Stimulated activated CD8-positive, alpha-beta memory T cell treated with anti-CD3 and anti-CD28 coated beads, Interleukin-15, amount 100 ng/mL, for 24 hours (primary cell): ENCODE measurements at regions not wholly inside any gene's neighbourhood (a gene's known extent, or its start where the extent isn't known, plus 50 kb on each side); places are given as distances from the start of the nearest gene placed in this dataset.
"Not testable (repeated sequence)": the region's sequence is repeated elsewhere in the genome, so short reads cannot be mapped to it uniquely, and the experiment has no call there.

ENCODE experiments used
- DNase-seq: peaks from one replicate; pipeline ENCODE4 v3.0.0-alpha.2; 2020; ENCODE audit warnings: low read depth

DNA sequence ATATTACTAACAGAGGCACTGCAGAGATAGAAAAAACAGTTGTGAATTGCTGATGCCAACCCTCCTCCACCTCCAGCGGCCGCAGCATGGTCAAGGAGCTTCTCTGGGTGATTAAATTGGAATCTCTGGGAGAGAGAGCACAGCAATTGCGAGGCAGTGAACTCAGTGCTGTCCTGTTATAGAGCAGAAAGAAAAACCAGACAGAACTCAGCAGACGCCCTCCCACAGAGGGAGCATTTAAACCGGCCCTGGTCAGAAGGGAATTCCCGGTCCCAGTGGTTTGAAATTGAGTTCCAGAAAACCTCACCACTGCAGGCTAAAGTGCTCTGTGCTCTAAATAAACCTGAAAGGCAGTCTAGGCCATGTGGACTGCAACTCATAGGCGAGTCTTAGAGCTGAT, 175.4 kb downstream of the SQOR start:
- DNase-seq: no peak

DNA sequence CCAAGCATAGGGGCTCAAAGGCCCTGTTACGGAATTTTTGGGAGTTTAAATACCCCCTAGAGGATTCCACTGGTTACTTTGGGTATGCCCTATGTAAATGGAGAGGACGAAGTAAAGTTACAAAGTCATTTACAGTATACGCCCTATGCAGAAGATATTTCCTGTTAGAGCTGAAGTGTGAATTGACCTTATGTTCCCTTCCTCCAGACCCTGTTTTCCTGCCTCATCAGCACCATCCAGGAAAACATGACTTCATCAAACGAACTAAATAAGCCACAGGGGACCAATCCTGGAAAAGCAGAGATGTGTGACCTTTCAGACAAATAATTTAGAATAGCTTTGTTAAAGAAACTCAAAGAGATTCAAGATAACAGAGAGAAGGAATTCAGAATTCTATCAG, 177.4 kb downstream of the SQOR start:
- DNase-seq: no peak

- DNase-seq: not testable (repeated sequence)
Observed at GRCh38 chr15:45817578-45817977, 182.7 kb downstream of the SQOR start.

DNA sequence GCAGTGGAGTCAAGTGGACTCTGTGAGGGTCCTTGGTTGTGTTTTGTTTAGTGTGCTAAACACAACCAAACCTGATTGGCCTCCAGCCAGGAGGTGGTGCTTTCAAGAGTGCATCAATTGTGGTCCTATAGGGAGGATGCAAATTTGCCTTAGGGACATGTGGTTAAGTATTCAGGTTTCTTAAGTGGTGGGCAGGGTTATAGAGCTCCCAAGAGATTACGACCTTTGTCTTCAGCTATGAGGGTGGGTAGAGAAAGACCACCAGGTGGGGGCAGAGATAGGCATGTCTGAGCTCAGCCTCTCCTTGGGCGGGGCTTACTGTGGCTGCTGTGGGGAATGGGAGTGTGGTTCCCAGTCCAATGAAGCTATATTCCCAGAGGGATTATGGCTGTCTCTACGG, 186.6 kb downstream of the SQOR start:
- no peak for DNase-seq

DNA sequence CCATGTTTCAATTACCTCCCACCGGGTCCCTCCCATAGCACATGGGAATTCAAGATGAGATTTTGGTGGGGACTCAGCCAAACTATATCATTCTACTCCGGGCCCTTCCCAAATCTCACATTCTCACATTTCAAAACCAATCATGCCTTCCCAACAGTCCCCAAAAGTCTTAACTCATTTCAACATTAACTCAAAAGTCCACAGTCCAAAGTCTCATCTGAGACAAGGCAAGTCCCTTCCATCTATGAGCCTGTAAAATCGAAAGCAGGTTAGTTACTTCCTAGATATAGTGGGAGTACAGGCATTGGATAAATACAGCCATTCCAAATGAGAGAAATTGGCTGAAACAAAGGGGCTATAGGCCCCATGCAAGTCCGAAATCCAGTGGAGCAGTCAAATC, 188.1 kb downstream of the SQOR start:
- DNase-seq: not testable (repeated sequence)

DNA sequence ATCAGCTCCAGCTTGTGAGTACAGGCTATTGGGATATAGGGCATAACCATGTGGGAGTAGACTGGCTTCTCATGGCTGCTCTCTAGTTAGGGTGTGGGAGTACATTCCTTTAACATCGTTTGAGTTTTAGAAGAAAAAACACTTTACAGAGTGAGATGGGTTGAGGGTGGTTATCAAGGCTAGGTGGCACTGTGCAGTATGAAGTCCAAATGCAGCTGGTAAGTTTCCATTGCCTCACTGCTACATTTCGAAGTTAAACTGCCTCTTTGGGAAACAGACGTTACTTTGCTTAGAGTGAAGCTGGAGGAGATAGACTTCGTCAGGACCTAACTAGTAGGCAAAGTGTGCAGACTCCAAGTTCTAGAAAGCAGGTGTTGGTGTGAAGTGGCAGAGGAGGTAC, 192.4 kb downstream of the SQOR start:
- no peak for DNase-seq

DNA sequence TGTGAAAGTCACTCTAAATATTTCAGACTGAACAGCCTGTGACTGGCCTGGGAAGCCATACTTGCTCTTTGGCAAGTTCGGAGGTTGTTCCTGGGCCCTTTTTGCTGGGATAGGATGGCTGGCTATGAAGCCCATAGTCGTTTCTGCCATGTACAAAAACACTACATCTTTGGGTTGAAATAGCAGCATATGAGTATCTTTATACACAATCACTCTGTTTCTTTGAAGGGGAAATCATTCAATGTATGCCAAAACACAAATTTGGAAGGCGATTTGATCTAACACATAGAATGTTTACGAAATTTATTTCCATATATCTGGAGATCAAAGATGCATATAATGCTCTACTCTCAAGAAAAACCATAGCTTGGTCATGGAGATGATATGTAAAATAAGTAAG, 192.9 kb downstream of the SQOR start:
- DNase-seq: no peak

GRCh38 chr15:45829336-45830153, 194.7 kb downstream of the SQOR start:
- no peak for DNase-seq

DNA sequence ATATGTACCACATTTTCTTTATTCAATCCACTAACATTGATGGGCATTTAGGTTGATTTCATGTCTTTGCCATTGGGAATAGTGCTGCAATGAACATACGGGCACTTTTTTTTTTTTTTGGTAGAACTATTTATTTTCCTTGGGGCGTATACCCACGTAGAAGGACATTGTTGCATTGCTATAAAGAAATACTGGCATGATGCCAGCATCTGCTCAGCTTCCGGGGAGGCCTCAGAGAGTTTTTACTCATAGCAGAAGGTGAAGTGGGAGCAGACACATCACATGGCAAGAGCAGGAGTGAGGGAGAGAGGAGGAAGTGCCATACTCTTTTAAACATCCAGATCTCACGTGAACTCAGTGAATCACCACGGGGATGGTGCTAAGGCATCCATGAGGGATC, 197.0 kb downstream of the SQOR start:
- no peak for DNase-seq

DNA sequence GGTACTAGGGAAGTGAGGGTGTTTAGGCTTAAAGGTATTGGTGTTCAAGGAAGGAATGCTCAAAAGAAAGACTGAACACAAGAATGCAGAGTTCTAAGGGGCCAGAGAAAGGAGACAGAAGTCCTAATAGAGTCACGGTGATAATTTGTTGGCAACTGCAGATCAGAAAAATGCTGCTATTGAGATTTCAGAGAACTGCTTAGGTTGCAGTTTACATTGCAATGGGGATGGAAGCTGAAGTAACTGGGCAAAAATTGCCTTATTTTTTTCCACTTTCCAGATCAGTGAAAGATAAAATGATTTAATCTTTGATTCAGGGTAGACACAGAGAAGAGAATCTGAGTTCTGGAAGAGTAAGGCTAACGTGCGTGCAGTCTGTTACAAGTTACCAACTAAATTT, 199.8 kb downstream of the SQOR start:
- DNase-seq: no peak

DNA sequence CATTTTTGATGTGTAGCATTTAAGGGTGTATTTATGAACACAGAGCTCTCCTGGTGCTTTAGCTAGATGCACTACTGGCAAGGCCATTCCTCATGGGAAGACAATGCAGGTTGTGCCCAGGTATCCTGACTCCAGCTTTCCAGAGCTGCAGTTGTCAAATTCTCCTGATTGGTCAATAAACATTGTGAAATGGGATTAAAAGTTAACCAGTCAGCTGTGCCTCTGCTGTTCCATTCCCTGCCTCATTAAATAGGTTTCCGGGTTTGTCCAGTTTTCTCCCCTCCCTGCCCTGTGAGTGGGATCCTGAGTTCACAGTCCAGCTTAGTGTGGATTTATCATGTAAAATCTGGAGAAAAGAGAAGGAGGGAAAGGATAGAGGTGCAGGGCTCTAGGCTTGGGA, 207.3 kb downstream of the SQOR start:
- no peak for DNase-seq

GRCh38 chr15:45847645-45848044, 212.8 kb downstream of the SQOR start:
- no peak for DNase-seq

DNA sequence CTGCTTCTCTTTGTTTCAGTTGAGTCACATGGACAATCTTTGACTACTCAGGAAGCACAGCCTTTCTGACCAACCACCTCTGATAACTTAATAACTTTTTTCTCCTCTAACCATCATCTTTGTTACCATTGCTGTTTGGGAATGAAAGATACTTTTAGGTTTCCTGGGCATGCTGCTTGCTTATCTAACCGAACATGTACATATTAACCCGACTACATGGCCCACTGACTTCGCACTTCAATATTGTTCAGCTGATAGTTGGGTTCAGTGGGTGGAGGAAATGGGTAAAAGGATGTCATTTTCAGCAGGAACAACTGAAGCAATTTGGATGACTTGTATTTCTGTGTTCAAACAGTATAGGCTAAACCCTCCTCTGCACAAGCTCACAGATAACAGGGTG, 214.3 kb downstream of the SQOR start:
- DNase-seq: no peak

DNA sequence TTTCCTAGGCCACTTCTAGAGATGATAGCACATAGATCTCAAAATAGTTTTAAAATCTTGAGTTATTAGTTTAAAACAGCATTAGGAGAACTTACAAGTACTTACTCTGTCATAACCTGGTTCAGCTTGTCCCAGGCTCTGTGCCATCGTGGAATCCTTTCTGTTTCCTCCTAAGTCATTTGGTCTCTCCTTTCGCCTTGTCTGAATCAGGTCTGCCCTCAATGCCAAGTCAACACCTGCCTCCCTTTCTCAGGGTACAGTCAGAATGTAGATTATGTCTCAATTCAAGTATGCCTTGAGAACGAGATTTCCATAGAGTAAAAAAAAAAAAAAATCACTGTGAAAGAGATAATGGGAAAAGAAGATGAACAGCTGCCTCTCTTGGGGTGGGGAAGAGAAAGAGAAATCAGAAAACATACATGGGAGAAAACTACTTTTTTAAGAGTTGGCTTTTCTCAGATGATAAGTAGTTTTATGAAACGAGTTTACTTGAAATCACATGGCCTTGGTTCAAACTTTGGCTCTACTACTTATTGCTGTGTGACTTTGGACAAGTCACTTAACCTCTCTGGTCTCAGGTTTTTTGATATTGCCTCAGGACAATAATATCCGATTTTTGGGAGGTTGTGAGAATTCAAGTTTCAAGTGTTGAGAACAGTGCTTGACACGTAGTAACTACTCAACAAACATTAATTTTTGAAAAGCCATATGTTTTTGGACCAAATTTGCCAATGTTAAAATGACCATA, 219.8 kb downstream of the SQOR start:
- no peak for DNase-seq

GRCh38 chr15:45855210-45855906, 220.5 kb downstream of the SQOR start:
- no peak for DNase-seq

GRCh38 chr15:45855907-45856579, 221.2 kb downstream of the SQOR start:
- no peak for DNase-seq

DNA sequence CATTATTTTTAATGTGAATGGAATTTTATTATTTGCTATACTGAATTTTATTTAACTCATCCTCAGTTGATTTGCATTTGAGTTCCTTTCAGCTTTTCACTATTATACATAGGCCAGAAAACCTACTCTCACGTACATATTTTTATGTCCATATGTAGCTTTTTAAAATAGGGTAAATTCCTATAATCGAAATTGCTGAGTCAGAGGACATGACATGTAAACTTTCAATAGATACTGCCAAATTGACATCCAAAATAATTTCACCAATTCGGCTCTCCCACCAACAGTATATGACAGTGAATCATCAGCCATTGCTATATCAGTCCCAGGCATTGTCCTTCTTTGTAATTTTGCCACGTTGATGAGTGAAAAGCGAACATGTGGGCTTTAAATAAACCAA, 222.5 kb downstream of the SQOR start:
- DNase-seq: no peak

GRCh38 chr15:45858491-45858890, 223.7 kb downstream of the SQOR start:
- no peak for DNase-seq

DNA sequence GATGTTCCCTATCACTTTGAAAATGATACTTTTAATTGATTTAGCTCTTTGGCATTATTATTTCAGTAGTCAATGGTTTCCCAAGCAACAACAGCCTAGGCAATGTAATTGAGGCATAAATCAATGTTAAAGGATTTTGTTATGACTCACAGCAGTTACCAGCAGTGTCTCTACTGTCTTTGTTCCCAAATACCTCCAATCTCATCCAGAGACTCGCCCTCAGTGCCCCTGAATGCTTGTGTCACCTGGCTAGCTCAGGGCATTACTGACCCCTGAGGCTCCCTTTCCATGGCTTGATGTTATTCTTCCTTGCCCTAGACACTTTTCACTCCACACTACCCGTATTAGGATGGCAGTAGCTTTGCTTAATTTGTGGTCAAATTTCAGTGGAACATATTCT, 227.2 kb downstream of the SQOR start:
- DNase-seq: no peak

GRCh38 chr15:45863881-45864580, 229.2 kb downstream of the SQOR start:
- no peak for DNase-seq

GRCh38 chr15:45866616-45867015, 231.8 kb downstream of the SQOR start:
- no peak for DNase-seq

DNA sequence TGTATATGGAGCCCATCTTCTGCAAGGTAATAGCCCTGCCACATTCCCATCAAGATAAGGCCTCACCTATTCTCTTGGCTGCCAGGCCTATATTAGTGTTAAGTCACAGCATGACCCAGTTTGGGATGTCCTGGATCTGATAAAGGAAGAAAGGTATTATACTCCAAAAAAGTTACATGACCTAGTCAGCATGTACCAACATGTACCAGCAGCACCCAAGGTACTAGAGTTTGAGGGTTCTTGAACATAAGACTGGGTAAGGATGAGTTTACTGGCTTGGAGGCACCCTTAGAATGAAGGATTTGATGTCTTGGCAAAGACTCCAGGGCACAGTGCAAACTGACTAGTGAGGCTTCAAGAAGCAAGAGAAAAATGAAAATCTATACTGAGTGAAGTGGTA, 232.5 kb downstream of the SQOR start:
- DNase-seq: no peak
